ENCODE measurements at regions not wholly inside any gene's neighbourhood (a gene's known extent, or its start where the extent isn't known, plus 50 kb on each side); places are given as distances from the start of the nearest gene placed in this dataset.

DNA sequence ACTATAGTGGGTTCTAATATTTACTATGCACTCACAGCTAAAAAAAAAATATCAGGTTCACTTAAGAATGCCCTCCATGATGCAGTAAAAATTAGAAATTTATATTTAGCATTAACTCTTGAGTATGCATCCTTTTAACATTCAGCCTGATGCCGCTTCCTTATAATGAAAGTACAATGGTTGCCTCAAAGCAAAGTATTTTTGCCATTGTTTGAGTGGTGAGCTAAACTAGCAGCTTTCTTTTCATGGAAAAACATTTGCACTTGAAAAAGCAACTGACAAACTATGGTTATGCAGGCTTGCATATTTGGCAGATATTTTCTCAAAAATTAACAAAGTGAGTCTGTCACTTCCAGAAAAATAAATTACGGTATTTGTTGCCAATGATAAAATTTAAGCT, 188.6 kb downstream of the SLC6A15 start:
- ChIA-PET POLR2A (no interaction called here), CTCF (no interaction called here)
- H3K27ac ChIP-seq (ENCODE audit: low read depth, low read length): no peak overlapping the region
- H3K9me3 ChIP-seq (ENCODE audit: control insufficient read depth, insufficient read depth, low read length): no peaks in the 10 kb centered on the region
- no peaks in the 10 kb centered on the region for H3K27me3 ChIP-seq (ENCODE audit: control insufficient read depth, insufficient read depth, low read length)
- TF ChIP-seq, protein P1, sequence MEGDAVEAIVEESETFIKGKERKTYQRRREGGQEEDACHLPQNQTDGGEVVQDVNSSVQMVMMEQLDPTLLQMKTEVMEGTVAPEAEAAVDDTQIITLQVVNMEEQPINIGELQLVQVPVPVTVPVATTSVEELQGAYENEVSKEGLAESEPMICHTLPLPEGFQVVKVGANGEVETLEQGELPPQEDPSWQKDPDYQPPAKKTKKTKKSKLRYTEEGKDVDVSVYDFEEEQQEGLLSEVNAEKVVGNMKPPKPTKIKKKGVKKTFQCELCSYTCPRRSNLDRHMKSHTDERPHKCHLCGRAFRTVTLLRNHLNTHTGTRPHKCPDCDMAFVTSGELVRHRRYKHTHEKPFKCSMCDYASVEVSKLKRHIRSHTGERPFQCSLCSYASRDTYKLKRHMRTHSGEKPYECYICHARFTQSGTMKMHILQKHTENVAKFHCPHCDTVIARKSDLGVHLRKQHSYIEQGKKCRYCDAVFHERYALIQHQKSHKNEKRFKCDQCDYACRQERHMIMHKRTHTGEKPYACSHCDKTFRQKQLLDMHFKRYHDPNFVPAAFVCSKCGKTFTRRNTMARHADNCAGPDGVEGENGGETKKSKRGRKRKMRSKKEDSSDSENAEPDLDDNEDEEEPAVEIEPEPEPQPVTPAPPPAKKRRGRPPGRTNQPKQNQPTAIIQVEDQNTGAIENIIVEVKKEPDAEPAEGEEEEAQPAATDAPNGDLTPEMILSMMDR (IDR thresholded peaks at IDR 0.05; ENCODE audit: low read depth, low read length): no peak
- H3K4me3 ChIP-seq (ENCODE audit: low read depth, low read length): no peak overlapping the region
- DNase-seq (ENCODE audit: low read depth, low spot score): no peak

DNA sequence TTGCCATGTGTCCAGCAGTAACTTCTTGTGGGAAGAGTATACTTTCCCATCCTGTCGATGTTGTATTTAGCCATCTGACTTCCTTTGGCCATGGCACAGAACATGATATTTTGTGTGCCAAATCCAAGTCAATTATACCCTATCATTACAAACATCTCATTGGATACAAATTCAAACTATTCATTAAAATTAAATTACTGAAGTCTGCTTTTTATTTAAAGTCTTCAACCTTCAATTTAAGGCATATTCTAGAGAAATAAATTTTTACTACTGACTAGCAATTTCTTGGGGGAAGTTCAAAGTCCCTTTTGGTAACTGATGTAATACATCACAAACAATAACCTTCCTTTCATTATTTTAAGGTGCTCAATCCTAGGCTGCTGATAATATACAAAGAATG, 192.6 kb downstream of the SLC6A15 start:
- no peak for DNase-seq (ENCODE audit: low read depth, low spot score)
- TF ChIP-seq, protein P1 (IDR thresholded peaks at IDR 0.05; ENCODE audit: low read depth, low read length): no peak
- CTCF ChIA-PET: no interaction called here
- Histone ChIP-seq H3K9me3 (ENCODE audit: control insufficient read depth, insufficient read depth, low read length) (no peaks in the 10 kb centered on the region), H3K27ac (ENCODE audit: low read depth, low read length) (no peak overlapping the region), H3K4me3 (ENCODE audit: low read depth, low read length) (no peak overlapping the region), H3K27me3 (ENCODE audit: control insufficient read depth, insufficient read depth, low read length) (no peaks in the 10 kb centered on the region)
- POLR2A ChIA-PET: no interaction called here

DNA sequence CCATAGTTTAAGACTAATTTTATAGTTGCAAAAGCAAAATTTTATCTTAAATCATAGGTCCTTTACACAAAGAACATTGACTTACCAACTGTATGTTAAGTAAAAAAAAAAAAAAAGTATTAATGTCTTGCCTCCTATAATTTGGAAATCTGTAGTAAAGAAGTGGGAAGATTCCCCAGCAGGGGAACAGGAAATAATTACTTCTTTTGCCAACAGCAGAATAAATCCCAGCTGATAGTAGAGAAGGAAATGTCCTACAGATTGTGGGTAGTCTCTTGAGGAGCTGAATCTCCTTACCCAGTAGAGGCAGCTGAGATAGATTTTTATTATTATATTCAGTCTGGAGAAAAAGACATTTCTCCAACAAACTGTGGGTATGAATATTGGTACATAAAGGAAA, 193.7 kb downstream of the SLC6A15 start:
- CTCF ChIA-PET: no interaction called here
- Histone ChIP-seq H3K9me3 (ENCODE audit: control insufficient read depth, insufficient read depth, low read length) (no peaks in the 10 kb centered on the region), H3K27ac (ENCODE audit: low read depth, low read length) (no peak overlapping the region), H3K27me3 (ENCODE audit: control insufficient read depth, insufficient read depth, low read length) (no peaks in the 10 kb centered on the region), H3K4me3 (ENCODE audit: low read depth, low read length) (no peak overlapping the region)
- POLR2A ChIA-PET: no interaction called here
- TF ChIP-seq, protein P1 (IDR thresholded peaks at IDR 0.05; ENCODE audit: low read depth, low read length): no peak
- no peak for DNase-seq (ENCODE audit: low read depth, low spot score)

DNA sequence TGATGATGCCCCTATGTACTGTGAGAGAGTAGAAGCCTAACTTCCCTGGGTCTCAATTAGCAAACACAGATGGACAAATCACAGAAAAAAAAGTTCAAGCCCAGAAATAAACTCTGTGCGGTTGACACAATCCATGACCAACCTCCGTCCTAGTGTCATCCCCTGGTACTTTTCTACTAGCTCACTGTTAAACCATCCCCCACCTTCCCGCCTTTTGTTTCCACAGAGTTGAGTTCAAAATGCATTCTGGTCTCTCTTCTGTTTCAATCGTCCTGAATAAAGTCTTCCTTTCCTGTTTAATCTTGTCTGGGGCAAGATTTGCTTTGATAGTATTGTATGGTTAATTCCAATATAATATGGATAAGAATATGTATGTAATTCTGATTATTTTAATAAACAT, 199.9 kb downstream of the SLC6A15 start:
- ChIA-PET POLR2A (no interaction called here), CTCF (no interaction called here)
- TF ChIP-seq, protein P1 (IDR thresholded peaks at IDR 0.05; ENCODE audit: low read depth, low read length): no peak
- Histone ChIP-seq H3K4me3 (ENCODE audit: low read depth, low read length) (no peak overlapping the region), H3K27ac (ENCODE audit: low read depth, low read length) (no peak overlapping the region), H3K9me3 (ENCODE audit: control insufficient read depth, insufficient read depth, low read length) (no peaks in the 10 kb centered on the region), H3K27me3 (ENCODE audit: control insufficient read depth, insufficient read depth, low read length) (no peaks in the 10 kb centered on the region)
- no peak for DNase-seq (ENCODE audit: low read depth, low spot score)

DNA sequence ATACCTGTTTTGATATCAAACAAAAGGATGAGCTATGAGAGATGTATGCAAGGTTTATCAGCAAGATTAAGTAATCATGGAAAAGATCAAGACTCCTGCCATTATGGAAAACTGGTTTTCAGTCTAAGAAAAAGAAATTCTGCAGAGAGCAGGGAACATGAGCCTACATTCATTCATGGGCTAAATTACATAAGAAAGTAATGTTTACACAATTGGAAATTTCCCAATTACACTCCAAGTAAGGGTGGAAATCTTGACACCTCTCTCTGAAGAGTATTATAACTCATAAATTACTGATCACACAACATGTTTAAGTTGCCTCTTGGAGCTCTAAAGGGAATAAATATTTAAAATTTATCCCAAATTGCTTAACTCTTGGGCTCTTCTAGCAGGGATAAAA, 206.2 kb downstream of the SLC6A15 start:
- no peak for DNase-seq (ENCODE audit: low read depth, low spot score)
- Histone ChIP-seq H3K27ac (ENCODE audit: low read depth, low read length) (no peak overlapping the region), H3K27me3 (ENCODE audit: control insufficient read depth, insufficient read depth, low read length) (no peaks in the 10 kb centered on the region), H3K9me3 (ENCODE audit: control insufficient read depth, insufficient read depth, low read length) (no peaks in the 10 kb centered on the region), H3K4me3 (ENCODE audit: low read depth, low read length) (no peak overlapping the region)
- ChIA-PET CTCF (no interaction called here), POLR2A (no interaction called here)
- TF ChIP-seq, protein P1 (IDR thresholded peaks at IDR 0.05; ENCODE audit: low read depth, low read length): no peak

Data from AG04450 (cell line).